SKM-1 treated with dmso at 0.1 percent for 144 hours (cell line): ENCODE measurements at regions not wholly inside any gene's neighbourhood (a gene's known extent, or its start where the extent isn't known, plus 50 kb on each side); places are given as distances from the start of the nearest gene placed in this dataset.
"Not testable (repeated sequence)": the region's sequence is repeated elsewhere in the genome, so short reads cannot be mapped to it uniquely, and the experiment has no call there.

Experiments used
- DNase-seq: peaks from one replicate; lab custom pipeline; 2025; ENCODE audit not compliant: unreplicated experiment; lab: John Stamatoyannopoulos, UW

GRCh38 chr1:116850436-116850835 is 59.3 kb upstream of the PTGFRN start:
- no peak for DNase-seq

GRCh38 chr1:116851189-116851588 is 58.5 kb upstream of the PTGFRN start:
- not testable (repeated sequence) for DNase-seq

- DNase-seq: no peak
These were observed 57.9 kb upstream of the PTGFRN start for GRCh38 chr1:116851846-116852245.

- no peak for DNase-seq
These were observed 57.3 kb upstream of the PTGFRN start for GRCh38 chr1:116852367-116852766.

- no peak for DNase-seq
These were observed 56.8 kb upstream of the PTGFRN start for GRCh38 chr1:116852910-116853309.

- DNase-seq: peak; percentile 61
These were observed 55.9 kb upstream of the PTGFRN start for GRCh38 chr1:116853680-116854402.

GRCh38 chr1:116854403-116854690 is 55.4 kb upstream of the PTGFRN start:
- no peak for DNase-seq

GRCh38 chr1:116854716-116855115 is 55.0 kb upstream of the PTGFRN start:
- DNase-seq: no peak

GRCh38 chr1:116855191-116855619 is 54.5 kb upstream of the PTGFRN start:
- no peak for DNase-seq

- no peak for DNase-seq
These were observed 53.9 kb upstream of the PTGFRN start for GRCh38 chr1:116855773-116856201.

- no peak for DNase-seq
These were observed 53.4 kb upstream of the PTGFRN start for GRCh38 chr1:116856312-116856711.

GRCh38 chr1:116857092-116857491 is 52.6 kb upstream of the PTGFRN start:
- DNase-seq: no peak
